Posterior vena cava (tissue), 2 donors: ENCODE measurements at regions not wholly inside any gene's neighbourhood (a gene's known extent, or its start where the extent isn't known, plus 50 kb on each side); places are given as distances from the start of the nearest gene placed in this dataset.

Source experiments
- DNase-seq: peaks from one replicate; pipeline ENCODE4 v3.0.0-alpha.2; 2020; ENCODE audit warnings: low spot score
- intact Hi-C, 2 donors: fragments of 100-400 bp; cut with DNase I; formaldehyde crosslinking; loops; one replicate each; pipeline versions ENCODE4 v1.14.1 to v1.14.2; 2022 to 2023
- donor health status: DM: yes; HTN: yes; CAD: no.
- donor health status: DM: yes; HTN: yes; CAD: no.

DNA sequence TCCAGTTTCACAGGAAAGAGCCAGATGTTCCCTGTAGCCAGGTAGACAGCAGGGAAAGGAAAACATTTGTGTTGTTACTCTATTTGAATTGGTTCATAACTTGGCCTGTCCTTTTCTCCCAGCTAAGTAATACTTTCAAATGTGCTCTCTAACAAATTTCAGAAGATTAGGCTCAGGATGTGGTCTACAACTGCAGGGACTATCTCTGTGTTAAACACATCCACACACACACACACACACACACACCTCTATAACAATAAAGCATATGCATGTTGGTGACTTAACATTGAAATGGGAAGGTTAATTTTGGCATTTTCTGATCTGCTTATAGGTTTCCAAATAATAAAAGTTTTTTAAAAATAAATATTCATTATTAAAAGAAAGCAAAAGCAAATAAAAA lies 316.0 kb upstream of the ARGLU1 start:
- no peak for DNase-seq
- intact Hi-C loops, result no loop called here

DNA sequence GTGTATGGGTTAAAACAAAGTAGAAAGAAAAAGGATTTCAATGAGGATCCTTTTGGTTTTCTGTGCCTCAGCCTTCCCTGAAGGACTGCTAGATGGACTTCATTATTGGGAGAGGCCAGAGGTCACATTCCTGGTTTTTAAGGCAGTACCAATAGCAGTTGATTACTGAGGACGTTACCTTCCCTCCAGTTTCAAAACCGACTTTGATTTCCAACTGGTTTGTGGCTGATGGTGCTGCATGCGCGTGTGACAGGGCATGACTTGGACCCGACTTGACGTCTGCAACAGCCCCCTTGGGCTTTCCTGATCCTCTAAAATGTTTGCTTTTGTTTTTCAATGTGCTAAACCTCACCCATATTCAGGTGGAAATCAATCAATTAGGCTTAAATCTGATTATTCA lies 314.3 kb upstream of the ARGLU1 start:
- intact Hi-C loops, result no loop called here

DNA sequence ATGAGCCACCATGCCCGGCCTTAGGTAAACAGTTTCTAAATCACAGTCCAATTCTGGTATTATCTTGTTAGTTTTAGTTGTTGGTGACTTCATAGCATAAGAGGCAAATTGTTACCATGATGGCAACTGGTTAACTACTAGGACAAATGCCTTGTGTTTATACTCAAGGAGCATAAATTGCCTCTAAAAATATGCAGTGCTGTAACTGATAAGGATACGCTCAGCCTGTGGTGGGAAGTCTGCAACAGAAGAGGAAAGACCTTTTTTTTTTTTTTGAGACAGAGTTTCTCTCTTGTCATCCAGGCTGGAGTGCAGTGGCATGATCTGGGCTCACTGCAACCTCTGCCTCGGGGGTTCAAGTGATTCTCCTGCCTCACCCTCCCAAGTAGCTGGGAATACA lies 311.9 kb upstream of the ARGLU1 start:
- intact Hi-C loops, result no loop called here
- DNase-seq, result no peak

More for the DNA sequence above, 314.3 kb upstream of the ARGLU1 start:
- DNase-seq, result no peak

GRCh38 chr13:106874323-106874722 lies 306.4 kb upstream of the ARGLU1 start:
- intact Hi-C loops, result no loop called here
- no peak for DNase-seq

GRCh38 chr13:106873810-106874209 lies 305.9 kb upstream of the ARGLU1 start:
- DNase-seq, result no peak
- intact Hi-C loops, result no loop called here

DNA sequence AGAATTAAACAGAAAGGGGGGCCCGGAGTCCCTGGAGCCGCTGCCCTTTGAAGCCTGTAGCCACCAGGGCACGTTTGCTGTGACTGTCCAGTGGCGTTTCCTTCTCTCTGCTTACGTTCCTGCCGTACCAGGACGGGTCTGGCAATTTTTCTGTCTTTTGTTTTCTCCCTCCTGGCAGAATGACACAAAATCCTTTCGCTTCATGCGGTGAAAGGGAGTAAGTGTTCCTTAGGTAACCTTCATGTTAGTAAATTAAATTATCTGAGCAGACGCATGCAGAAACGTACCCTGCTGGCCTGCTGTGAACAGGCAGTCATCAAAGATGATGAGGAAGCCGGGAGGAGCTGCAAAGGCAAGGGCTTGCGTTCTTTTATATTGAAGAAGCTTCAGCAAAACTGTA lies 299.3 kb upstream of the ARGLU1 start:
- intact Hi-C loops, result no loop called here
- DNase-seq, result no peak

GRCh38 chr13:106865716-106866440 lies 297.9 kb upstream of the ARGLU1 start:
- DNase-seq, result no peak
- intact Hi-C loops, result no loop called here

DNA sequence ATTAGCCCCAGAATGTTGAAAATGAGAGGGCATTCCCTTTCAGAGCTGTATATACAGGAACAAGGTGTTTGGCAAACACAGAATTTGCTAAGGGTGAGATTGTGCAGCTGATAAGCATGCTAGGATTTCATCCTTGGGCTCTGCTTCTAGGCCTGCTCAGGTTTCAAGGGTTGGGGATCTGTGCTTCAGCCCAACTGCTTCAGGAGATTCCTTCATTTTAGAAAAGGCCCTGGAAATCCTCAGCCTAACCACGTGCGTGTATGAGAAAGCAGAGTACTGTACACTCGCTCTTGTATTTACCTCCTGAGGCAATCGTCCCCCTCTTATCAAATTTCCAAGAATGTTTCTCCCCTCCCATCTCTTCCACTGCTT lies 291.6 kb upstream of the ARGLU1 start:
- no peak for DNase-seq
- intact Hi-C loops, result no loop called here

- no peak for DNase-seq
Measured at GRCh38 chr13:106858903-106859532, 291.1 kb upstream of the ARGLU1 start.

GRCh38 chr13:106852436-106852835 lies 284.5 kb upstream of the ARGLU1 start:
- intact Hi-C loops, result no loop called here

More at GRCh38 chr13:106858903-106859532, 291.1 kb upstream of the ARGLU1 start:
- intact Hi-C loops, result no loop called here

DNA sequence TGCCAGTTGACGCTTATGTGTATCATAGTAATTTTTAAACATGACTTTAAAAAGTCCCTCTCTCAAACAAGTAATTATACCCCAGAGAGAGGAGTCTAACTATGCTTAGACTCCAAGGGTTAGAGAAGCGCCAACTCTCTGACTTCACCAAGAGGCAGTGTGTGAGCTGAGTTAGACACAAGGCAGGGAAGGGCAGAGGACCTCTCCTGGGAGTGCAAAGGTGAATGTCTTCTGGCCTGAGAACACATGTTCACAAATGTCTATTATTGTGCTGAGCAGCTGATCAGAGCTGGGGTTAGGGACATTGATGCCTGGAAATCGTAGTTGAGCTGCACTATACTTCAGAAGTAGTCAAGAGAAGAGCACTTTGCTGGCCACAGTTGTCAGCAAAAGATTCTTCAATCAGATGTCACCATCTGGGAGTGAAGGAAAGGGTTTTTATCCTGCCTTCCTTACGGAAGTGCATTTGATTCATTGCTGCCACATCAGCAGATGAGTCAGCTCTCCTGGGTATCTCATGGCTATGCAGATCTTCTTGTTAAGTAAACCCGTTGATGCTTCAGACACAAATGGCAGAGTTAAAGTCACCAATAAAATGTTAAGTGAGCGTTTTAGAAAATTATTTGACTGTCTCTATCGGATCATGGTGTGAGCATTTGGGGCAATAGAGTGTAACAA lies 283.2 kb upstream of the ARGLU1 start:
- intact Hi-C loops, result no loop called here

More at GRCh38 chr13:106852436-106852835, 284.5 kb upstream of the ARGLU1 start:
- no peak for DNase-seq

GRCh38 chr13:106846571-106847448 lies 278.9 kb upstream of the ARGLU1 start:
- intact Hi-C loops, result no loop called here
- DNase-seq, result no peak

More for the DNA sequence above, 283.2 kb upstream of the ARGLU1 start:
- DNase-seq, result no peak

GRCh38 chr13:106836186-106836802 lies 268.4 kb upstream of the ARGLU1 start:
- DNase-seq, result no peak
- intact Hi-C loops, result no loop called here

DNA sequence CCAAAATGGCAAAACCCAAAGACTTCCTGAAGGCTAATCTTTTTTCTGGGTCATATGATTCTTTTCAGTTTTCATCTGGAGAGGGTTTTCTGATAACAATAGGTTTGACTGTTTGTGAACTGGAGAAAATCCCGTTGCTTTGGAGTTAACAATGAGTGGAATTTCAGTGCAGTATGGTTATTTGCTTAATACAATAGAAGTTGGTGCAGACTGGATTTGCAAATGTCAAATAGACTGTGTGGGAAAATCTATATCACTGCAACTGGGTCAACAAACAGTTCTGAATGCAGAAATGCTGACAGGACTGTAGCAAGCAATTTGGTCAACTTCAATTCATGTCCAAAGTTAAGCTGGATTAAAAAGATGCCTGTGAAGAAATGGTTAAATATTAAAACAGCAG lies 267.5 kb upstream of the ARGLU1 start:
- intact Hi-C loops, result no loop called here
- DNase-seq, result no peak

DNA sequence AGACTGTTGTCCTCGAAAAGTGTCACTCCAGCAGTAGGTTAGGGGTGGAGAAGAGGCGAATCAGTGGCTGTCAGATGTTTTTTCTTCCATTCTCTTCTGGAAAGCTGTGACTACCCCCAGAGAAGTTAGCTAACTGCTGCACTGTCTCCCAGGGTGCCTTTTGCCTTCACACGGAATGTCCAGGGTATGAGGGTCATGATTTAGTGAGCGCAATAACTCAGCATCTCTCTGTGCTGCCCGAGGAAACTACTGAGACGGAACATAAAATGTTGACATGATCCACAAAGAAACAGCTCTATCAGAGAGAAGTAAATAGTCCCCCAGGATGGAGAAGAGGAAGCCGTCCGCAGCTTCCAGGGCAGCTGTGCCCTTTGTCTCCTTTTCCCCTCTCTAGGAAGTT lies 254.0 kb upstream of the ARGLU1 start:
- DNase-seq, result no peak
- intact Hi-C loops, result no loop called here

GRCh38 chr13:106819413-106820180 lies 251.7 kb upstream of the ARGLU1 start:
- intact Hi-C loops, result no loop called here
- no peak for DNase-seq

DNA sequence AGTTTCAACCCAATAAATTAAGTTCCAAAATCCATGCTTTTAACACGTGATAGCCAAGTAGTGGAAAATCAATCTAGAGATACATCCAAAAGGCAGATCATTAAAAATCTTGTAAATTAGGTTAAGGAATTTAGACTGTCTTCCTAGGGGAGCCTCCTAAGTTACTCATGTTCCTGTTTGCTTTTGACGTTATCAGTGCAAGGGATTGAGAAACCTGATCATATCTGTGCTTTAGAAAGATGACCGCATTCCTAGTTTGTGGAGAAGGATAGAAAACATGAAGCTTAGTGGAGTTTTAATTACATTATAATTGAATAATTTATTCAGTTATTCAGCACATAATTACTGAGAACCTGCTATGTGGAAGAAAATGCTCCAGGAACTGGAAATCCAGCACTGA lies 251.0 kb upstream of the ARGLU1 start:
- intact Hi-C loops, result no loop called here
- no peak for DNase-seq

DNA sequence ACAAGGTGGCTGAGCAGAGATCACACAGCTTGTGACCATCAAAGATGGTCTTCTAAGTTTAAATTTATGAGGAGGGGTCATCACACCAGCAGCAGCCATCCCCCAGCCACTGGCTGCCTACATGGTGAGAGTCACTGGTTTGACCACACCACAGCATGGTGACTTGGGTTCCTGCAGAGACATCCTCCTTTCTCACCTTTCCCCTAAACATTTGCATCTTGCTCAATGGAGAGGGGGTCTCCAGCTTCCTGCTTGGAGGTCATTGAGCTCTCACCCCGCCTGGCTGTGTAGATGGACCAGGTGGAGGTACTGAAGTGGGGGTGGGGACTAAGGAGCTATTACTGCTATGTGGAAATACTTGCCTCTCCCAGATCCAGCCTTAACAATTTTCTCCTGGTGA lies 247.6 kb upstream of the ARGLU1 start:
- no peak for DNase-seq
- intact Hi-C loops, result no loop called here

DNA sequence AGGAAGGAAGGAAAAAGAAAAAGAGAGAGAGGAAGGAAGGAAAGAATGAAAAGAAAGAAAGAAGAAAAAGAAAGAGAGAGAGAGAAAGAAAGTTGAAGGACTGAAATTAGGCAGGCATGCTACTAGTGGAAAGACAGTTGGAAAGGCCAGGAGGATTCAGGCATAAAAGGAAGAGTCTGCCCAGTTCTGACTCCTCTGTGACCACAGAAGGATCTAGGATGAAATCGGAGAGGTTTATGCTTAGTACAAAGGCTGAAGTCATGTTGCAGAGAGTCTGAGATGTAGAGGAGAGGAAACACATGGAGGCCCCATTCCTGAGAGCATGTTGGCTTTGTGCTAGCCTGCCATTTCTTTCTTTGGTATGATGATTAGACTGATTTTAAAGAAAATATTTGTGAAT lies 246.5 kb upstream of the ARGLU1 start:
- no peak for DNase-seq
- intact Hi-C loops, result no loop called here
